HL-60 (cell line): ENCODE measurements at regions not wholly inside any gene's neighbourhood (a gene's known extent, or its start where the extent isn't known, plus 50 kb on each side); places are given as distances from the start of the nearest gene placed in this dataset.

Source experiments
- DNase-seq, 2 experiments: peaks; one replicate each; pipeline ENCODE4 v3.0.0-alpha.2; 2010 to 2020; ENCODE audit warnings: low read depth in 1 of 2, low spot score in 1 of 2
- H3K27ac ChIP-seq: fragments of 250-450 bp; sonication (Bioruptor Pico); replicated peaks from 2 replicates; pipeline ENCODE4 v1.5.1; 2020; ENCODE audit warnings: mild to moderate bottlenecking, moderate library complexity
- H3K27me3 ChIP-seq: fragments of 250-450 bp; sonication (Bioruptor Pico); 2 replicates; pipeline ENCODE4 v1.5.1; 2021; ENCODE audit warnings: mild to moderate bottlenecking, moderate library complexity; ENCODE audit not compliant: insufficient read depth, poor library complexity, severe bottlenecking
- H3K4me3 ChIP-seq: replicated peaks from 2 replicates; pipeline ENCODE4 v1.5.1; 2011; ENCODE audit warnings: mild to moderate bottlenecking, control low read depth, low read length; ENCODE audit not compliant: insufficient read depth
- CTCF ChIP-seq: IDR thresholded peaks from one replicate; pipeline ENCODE4 v1.5.1; 2011; ENCODE audit warnings: low read length, control low read depth, inconsistent platforms; ENCODE audit not compliant: insufficient read depth
- GABPA ChIP-seq: IDR thresholded peaks from 2 replicates; pipeline ENCODE4 v1.6.1; 2012; ENCODE audit warnings: low read depth
- POLR2AphosphoS5 ChIP-seq: IDR thresholded peaks from 2 replicates; pipeline ENCODE4 v1.6.1; 2012; ENCODE audit warnings: low read depth
- REST ChIP-seq: IDR thresholded peaks from 2 replicates; pipeline ENCODE4 v1.6.1; 2012; ENCODE audit warnings: low read depth; ENCODE audit not compliant: insufficient replicate concordance
- SPI1 ChIP-seq: IDR thresholded peaks from 2 replicates; pipeline ENCODE4 v1.6.1; 2012; ENCODE audit warnings: low read depth, mild to moderate bottlenecking, borderline replicate concordance

GRCh38 chr17:31746884-31747495 lies 112.1 kb downstream of the COPRS start:
- TF ChIP-seq GABPA = no peak
- no peak for TF ChIP-seq POLR2AphosphoS5
- no peak for TF ChIP-seq SPI1
- TF ChIP-seq REST = no peak
- no peak for TF ChIP-seq CTCF
- Histone ChIP-seq H3K27ac (no peak overlapping the region), H3K4me3 (no peak overlapping the region), H3K27me3 (no peaks in the 10 kb centered on the region)
- no peak for DNase-seq

GRCh38 chr17:31745964-31746600 lies 113.0 kb downstream of the COPRS start:
- Histone ChIP-seq H3K4me3 (no peak overlapping the region), H3K27me3 (no peaks in the 10 kb centered on the region), H3K27ac (no peak overlapping the region)
- TF ChIP-seq REST = no peak
- no peak for TF ChIP-seq GABPA
- TF ChIP-seq SPI1 = no peak
- no peak for TF ChIP-seq POLR2AphosphoS5
- no peak for TF ChIP-seq CTCF
- DNase-seq = no peak

- no peak for DNase-seq
- Histone ChIP-seq H3K27ac (no peak overlapping the region), H3K4me3 (no peak overlapping the region), H3K27me3 (no peaks in the 10 kb centered on the region)
- no peak for TF ChIP-seq POLR2AphosphoS5
- no peak for TF ChIP-seq REST
- no peak for TF ChIP-seq SPI1
- TF ChIP-seq GABPA = no peak
- TF ChIP-seq CTCF = no peak
These were observed 114.5 kb downstream of the COPRS start for GRCh38 chr17:31744511-31744951.
